Midbrain (tissue), 1 donor: ENCODE measurements at regions not wholly inside any gene's neighbourhood (a gene's known extent, or its start where the extent isn't known, plus 50 kb on each side); places are given as distances from the start of the nearest gene placed in this dataset.
"Not testable (repeated sequence)": the region's sequence is repeated elsewhere in the genome, so short reads cannot be mapped to it uniquely, and the experiment has no call there.

Experiments used
- DNase-seq: peaks from one replicate; lab custom pipeline; 2025; lab: John Stamatoyannopoulos, UW

DNA sequence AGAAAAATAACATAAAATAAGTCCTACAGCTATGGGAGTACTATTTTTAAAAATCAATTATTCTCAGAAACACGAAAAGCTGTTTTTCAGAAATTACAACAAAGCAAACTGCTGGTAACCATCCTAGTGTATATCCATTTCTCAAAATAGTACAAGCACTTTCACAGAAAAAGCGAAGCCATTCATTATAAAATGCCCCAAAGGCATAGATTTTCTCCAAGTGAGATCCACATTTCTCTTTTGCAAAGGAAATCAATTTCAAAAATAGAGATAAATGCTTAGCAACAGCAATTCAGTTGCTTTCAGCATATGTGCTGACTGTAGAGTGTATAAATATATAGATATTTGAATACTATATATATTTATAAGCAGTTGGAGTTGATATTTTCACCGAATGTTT lies 1266.3 kb downstream of the SI start:
- DNase-seq = no peak

DNA sequence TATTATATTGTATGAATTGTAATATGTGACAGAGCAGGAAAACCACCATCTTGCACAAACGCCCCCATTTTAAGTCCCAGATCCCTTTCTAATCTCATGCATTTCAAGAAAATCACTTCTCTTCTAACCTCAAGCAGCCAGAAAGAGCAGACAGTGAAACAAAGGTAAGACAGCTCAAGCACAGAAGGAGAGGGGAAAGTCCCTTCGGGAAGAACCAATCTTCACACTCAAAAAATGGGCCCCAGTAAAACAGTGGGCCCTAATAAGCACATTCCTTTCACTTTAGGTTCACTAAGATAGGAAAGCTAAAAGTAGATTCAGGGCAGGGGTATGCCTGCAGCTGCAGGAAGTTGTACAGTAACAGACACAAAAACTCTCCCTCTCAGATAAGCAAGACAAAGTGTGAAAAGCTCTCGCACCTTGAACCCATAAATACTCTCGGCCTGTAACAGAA lies 1268.7 kb downstream of the SI start:
- no peak for DNase-seq

DNA sequence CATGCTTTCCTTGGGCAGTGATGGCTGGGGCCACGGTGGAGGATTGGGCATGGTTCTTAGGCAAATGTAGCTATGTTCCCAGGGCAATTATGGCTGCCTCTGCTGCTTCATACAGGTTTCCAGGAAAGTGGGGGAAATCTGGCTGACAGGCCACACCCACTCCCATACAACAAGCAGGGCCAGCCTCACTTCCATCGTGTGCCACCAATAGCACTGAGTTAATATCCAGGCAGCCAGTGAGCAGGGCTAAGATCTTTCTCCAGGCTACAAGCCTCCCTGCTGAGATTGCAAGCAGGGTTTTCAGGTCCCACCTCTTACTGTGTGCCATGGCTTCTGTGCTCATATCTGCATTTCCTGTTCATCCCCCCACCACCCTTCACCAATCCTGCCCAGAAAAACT lies 1291.9 kb downstream of the SI start:
- DNase-seq = no peak

- DNase-seq = no peak
These were observed 1292.6 kb downstream of the SI start for GRCh38 chr3:163785693-163786092.

GRCh38 chr3:163779396-163780344 lies 1298.6 kb downstream of the SI start:
- no peak for DNase-seq

GRCh38 chr3:163776743-163777142 lies 1301.6 kb downstream of the SI start:
- DNase-seq = no peak

GRCh38 chr3:163773136-163773535 lies 1305.2 kb downstream of the SI start:
- no peak for DNase-seq

DNA sequence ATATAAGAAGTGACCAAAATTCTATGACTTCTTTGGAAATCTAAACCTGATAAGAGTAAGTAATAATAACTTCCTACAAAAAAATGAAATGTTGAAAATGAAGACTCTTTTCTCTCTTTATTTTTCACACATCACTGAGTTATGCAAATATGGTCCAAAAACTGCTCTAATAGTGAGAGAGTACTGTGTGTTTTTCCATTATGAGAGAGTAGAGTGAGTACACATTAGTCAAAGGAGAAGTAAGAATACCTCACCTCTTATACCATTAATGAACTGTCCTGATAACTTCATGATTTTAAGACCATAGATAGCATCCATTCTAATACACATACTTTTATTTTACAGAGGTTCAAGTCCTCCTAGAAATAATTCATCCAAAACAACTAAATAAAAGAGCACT lies 1310.2 kb downstream of the SI start:
- no peak for DNase-seq

GRCh38 chr3:163766112-163766511 lies 1312.2 kb downstream of the SI start:
- DNase-seq = no peak

GRCh38 chr3:163753033-163753432 lies 1325.3 kb downstream of the SI start:
- no peak for DNase-seq

GRCh38 chr3:163745204-163745603 lies 1333.1 kb downstream of the SI start:
- no peak for DNase-seq

- no peak for DNase-seq
These were observed 1342.9 kb downstream of the SI start for GRCh38 chr3:163735394-163735793.

GRCh38 chr3:163730684-163731083 lies 1347.6 kb downstream of the SI start:
- no peak for DNase-seq

- DNase-seq = no peak
These were observed 1352.2 kb downstream of the SI start for GRCh38 chr3:163726125-163726524.

DNA sequence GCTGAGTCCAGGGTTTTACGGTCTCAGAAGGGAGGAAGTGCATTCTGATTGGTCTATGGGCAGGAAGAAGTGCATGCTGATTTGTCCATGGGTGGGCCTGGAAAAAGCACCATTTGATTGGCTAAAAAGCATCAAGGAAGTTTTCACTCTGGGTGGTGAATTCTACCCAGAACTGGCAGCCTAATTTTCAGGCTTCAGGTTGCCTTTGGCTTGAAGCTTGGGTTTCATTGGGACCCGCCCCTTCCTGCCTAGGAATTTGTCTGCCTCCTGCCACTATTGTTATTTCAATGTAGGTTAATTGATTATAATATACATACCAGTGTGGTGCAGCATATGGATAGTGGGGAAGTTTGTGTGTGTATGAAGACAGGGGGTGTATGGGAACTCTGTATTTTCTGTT lies 1355.9 kb downstream of the SI start:
- no peak for DNase-seq

DNA sequence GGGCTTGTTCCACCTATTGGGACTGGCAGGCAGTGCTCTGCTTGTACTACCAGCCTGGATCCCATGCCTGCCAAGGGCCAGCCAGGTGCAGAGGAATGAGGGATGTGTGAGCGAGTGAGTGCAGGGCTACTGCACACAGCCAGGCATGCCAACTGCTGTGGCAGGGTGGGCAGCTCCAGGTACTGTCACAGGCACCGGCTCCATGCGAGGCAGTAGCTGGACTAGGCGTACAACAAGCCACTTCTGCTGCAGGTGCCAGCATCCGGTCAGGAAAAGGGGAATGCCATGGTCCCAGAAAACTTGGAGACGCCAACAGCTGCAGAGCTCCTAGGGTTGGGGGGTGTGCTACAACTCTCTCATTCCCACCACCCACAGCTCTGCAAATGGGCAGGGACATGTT lies 1356.7 kb downstream of the SI start:
- no peak for DNase-seq

- no peak for DNase-seq
These were observed 1360.9 kb downstream of the SI start for GRCh38 chr3:163717377-163717776.

GRCh38 chr3:163708428-163708827 lies 1369.9 kb downstream of the SI start:
- no peak for DNase-seq

DNA sequence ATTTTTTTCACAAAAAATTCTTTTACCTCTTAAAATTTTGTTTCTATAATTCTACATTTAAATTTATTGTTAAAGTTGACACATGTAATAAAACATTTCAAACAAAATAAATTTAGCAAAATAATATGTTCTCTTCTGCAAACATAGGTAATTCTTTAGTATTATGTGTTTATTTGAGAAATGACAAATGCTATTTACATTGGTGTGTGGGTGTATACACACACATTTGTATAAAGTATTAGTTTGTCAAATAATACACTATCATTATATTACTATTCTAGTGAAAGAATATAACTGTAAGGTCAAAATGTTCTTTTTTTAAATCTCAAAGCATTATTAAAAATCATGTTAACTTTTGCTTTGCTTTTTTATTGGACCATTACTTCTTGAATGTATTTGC lies 1370.6 kb downstream of the SI start:
- no peak for DNase-seq

- DNase-seq = not testable (repeated sequence)
These were observed 1380.1 kb downstream of the SI start for GRCh38 chr3:163698221-163698620.

GRCh38 chr3:163692494-163692893 lies 1385.8 kb downstream of the SI start:
- no peak for DNase-seq

DNA sequence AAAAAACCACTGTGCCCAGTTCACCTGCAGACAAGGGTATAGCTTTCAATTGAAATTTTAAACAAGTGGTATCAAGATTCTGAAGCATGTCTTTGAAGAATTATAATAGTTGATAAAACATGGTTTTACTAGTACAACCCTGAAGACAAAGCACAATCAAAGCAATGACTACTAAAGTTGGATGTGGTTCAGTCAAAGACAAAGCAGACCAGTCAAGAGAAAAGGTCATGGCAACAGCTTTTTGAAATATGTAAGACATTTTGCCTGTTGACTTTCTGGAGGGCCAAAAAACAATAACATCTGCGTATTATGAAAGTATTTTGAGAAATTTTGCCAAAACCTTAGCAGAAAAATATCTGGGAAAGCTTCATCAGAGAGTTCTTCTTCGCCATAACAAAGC lies 1393.6 kb downstream of the SI start:
- no peak for DNase-seq

DNA sequence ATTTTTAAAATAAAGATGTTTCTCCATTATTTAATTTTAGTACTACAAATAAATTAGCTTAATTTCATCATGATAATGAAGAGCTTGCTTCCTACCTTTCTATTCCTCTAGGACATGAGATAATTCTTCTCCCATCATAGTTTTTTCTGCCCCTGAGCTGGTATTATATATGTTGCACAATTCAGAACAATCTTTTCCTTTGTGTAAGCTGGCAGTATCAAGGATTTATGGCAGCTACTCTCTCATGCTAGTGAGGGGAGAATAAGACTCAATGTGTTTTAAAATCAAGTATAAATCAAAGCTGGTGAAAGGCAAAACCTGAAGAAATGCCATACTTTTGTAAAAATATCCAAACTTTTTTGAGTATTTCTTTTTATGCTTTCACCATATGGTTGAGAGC lies 1405.3 kb downstream of the SI start:
- no peak for DNase-seq

- DNase-seq = no peak
These were observed 1407.1 kb downstream of the SI start for GRCh38 chr3:163671201-163671600.
